Peyer's patch (tissue), 4 donors: ENCODE measurements at regions not wholly inside any gene's neighbourhood (a gene's known extent, or its start where the extent isn't known, plus 50 kb on each side); places are given as distances from the start of the nearest gene placed in this dataset.

Experiments used
- DNase-seq, 3 donors: peaks; one replicate each; pipeline ENCODE4 v3.0.0-alpha.2; 2017 to 2019
- H3K27ac ChIP-seq, 4 donors: fragments of 200-600 bp; sonication (generic); one replicate each; pipeline ENCODE4 v1.5.1; 2016 to 2019
- H3K27me3 ChIP-seq, 2 donors: fragments of 200-600 bp; sonication (generic); one replicate each; pipeline ENCODE4 v1.5.1; 2019
- H3K36me3 ChIP-seq, 3 donors: fragments of 200-600 bp; sonication (generic); one replicate each; pipeline ENCODE4 v1.5.1; 2016 to 2019
- H3K4me1 ChIP-seq, 4 donors: fragments of 200-600 bp; sonication (generic); one replicate each; pipeline ENCODE4 v1.5.1; 2016 to 2019
- H3K4me3 ChIP-seq, 4 donors: fragments of 200-600 bp; sonication (generic); 1 replicate in 3 of 4; 2 replicates in 1 of 4; pipeline ENCODE4 v1.5.1; 2016 to 2019; ENCODE audit warnings: mild to moderate bottlenecking in 1 of 4
- H3K9me3 ChIP-seq, 4 donors: fragments of 200-600 bp; sonication (generic); one replicate each; pipeline ENCODE4 v1.5.1; 2016 to 2019; ENCODE audit warnings: mild to moderate bottlenecking in 1 of 4
- POLR2A ChIP-seq, 2 donors: fragments of 450-650 bp; IDR thresholded peaks; one replicate each; pipeline ENCODE4 v1.5.1; 2017; ENCODE audit warnings: antibody characterized with exemption in 2 of 2, mild to moderate bottlenecking in 2 of 2, moderate library complexity in 2 of 2
- TF ChIP-seq, protein P1 (sequence below), 6 experiments: fragments of 450-650 bp in 4 of 6; fragments of 200-600 bp in 2 of 6; sonication (generic) in 1 of 6; IDR thresholded peaks; one replicate each; pipeline ENCODE4 v1.5.1; 2017 to 2019; ENCODE audit warnings: antibody characterized with exemption in 6 of 6, mild to moderate bottlenecking in 3 of 6, moderate library complexity in 1 of 6

DNA sequence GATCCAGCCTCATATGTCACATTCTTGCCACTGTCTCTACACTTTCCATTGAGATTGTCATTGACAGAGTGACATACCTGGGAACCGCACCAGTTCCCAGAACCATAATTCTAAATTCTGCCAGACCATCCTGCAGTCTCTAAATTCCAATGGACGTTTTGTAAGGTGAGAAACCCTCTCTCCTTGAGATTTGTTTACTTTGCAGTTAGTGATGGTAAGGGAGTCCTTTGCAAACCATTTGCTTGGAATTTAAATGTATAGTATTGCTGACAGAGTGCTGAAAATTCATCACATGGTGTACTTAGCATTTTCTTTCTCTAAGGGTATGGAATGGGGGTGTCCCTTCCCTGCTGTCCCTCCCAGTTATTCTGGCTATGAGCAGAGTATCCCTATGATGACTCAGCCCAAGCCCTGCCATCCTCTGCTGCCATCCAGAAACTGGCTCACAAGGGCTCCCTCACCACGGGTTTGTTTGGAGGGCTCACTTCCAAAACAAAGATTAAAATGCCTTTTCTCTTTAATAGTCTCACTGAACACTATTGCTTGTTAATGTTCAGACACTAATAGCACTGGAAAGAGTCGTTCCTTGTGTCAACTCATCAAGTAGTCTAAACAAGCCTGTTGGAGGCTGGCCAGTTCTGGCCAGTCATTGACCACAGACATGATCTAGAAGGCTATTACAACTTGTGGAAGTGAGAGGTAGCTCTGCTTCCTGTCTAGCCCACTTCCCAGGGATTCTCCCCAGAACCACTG, 129.0 kb upstream of the HMGA2 start:
- H3K27ac ChIP-seq = no peak overlapping the region
- H3K27me3 ChIP-seq = no peaks in the 10 kb centered on the region
- DNase-seq = peak in 1 of 3 donors; percentile 56
- H3K36me3 ChIP-seq = no peaks in the 10 kb centered on the region
- TF ChIP-seq, protein P1, sequence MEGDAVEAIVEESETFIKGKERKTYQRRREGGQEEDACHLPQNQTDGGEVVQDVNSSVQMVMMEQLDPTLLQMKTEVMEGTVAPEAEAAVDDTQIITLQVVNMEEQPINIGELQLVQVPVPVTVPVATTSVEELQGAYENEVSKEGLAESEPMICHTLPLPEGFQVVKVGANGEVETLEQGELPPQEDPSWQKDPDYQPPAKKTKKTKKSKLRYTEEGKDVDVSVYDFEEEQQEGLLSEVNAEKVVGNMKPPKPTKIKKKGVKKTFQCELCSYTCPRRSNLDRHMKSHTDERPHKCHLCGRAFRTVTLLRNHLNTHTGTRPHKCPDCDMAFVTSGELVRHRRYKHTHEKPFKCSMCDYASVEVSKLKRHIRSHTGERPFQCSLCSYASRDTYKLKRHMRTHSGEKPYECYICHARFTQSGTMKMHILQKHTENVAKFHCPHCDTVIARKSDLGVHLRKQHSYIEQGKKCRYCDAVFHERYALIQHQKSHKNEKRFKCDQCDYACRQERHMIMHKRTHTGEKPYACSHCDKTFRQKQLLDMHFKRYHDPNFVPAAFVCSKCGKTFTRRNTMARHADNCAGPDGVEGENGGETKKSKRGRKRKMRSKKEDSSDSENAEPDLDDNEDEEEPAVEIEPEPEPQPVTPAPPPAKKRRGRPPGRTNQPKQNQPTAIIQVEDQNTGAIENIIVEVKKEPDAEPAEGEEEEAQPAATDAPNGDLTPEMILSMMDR (IDR thresholded peaks at IDR 0.05) = no peak
- TF ChIP-seq POLR2A (IDR thresholded peaks at IDR 0.05) = no peak
- no peak overlapping the region for H3K4me3 ChIP-seq
- no peaks in the 10 kb centered on the region for H3K4me1 ChIP-seq
- H3K9me3 ChIP-seq = no peaks in the 10 kb centered on the region

DNA sequence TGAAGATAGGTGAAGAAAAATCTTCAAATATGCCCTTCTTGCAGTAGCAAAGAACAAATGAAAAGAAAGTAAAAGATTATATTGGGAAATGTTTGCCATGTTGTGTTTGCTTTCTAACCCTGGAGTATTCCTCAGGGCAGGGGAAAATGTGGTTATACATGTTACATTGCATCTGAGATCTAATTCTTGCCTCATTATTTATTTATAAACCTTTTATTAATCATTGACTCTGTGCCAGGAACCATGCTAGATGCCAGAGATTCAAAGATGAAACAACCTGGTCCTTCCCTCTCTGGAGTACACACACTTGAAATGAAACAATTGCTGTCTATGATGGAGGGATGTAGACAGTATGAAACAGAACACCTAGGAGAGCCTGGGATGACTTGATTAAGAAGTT, 128.1 kb upstream of the HMGA2 start:
- TF ChIP-seq, protein P1 (IDR thresholded peaks at IDR 0.05) = no peak
- TF ChIP-seq POLR2A (IDR thresholded peaks at IDR 0.05) = no peak
- no peaks in the 10 kb centered on the region for H3K27me3 ChIP-seq

DNA sequence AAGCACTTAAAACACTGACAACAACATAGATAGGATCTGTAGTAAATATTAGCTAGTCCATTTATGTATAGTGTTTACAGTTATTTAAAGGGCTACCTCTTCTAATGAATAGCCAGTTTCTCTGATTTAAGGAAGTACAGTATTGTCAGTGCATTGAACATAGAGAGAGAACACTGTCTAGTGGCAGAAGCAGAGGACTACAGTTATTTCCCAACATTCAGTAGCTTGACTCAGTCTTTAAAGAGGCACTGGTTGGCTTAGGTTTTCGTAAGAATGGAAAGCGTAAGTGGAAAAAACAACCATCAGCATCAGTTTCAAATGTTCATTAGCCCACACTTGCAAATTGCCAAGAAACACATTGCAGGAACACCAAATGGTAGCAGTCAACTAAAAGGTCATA, 125.0 kb upstream of the HMGA2 start:
- Histone ChIP-seq H3K4me3 (no peak overlapping the region), H3K27ac (no peak overlapping the region), H3K27me3 (no peaks in the 10 kb centered on the region), H3K9me3 (no peaks in the 10 kb centered on the region), H3K4me1 (no peaks in the 10 kb centered on the region), H3K36me3 (no peaks in the 10 kb centered on the region)
- DNase-seq = no peak
- no peak for TF ChIP-seq POLR2A (IDR thresholded peaks at IDR 0.05)
- TF ChIP-seq, protein P1 (IDR thresholded peaks at IDR 0.05) = peak in 3 of 6 experiments; percentile 15 to 23 (median 18)

More for the DNA sequence above, 128.1 kb upstream of the HMGA2 start:
- H3K27ac ChIP-seq = no peak overlapping the region
- H3K9me3 ChIP-seq = no peaks in the 10 kb centered on the region
- H3K36me3 ChIP-seq = no peaks in the 10 kb centered on the region
- H3K4me3 ChIP-seq = no peak overlapping the region
- no peak for DNase-seq
- no peaks in the 10 kb centered on the region for H3K4me1 ChIP-seq

DNA sequence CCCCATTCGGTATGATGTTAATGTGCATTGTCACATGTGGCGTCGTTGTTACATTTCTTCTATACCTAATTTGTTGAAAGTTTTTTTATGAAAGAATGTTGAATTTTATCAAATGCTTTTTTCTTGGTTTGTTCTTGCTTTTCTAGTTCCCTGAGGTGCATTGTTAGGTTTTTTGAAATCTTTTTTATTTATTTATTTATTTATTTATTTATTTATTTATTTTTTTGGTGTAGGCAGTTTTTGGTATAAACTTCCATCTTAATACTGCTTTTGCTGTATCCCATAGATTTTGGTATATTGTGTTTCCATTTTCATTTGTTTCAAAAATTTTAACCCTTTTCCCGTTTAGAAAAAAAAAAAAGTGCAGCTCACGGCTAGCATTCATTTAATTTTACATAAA, 121.1 kb upstream of the HMGA2 start:
- DNase-seq = no peak
- TF ChIP-seq POLR2A (IDR thresholded peaks at IDR 0.05) = no peak
- TF ChIP-seq, protein P1 (IDR thresholded peaks at IDR 0.05) = no peak
- H3K36me3 ChIP-seq = no peaks in the 10 kb centered on the region

DNA sequence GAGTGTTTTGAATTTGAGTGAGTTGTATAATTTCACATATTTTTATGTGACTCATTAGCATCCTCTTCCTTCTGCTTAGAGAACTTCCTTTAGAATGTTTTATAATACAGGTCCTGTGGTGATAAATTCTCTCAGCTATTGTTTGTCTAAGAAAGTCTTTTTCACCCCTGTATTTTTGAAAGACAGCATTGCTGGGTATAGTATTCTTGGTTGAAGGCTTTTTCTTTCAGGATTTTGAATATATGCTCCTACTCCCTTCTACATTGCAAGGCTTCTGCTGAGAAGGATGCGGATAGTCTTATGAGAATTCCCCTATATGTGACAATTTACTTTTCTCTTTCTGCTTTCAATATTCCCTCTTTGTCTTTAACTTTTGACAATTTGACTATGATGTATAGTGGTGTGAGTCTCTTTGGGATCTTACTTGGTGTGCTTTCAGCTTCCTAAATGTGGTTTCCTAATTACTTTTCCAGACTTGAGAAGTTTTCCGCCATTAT, 118.9 kb upstream of the HMGA2 start:
- Histone ChIP-seq H3K9me3 (no peaks in the 10 kb centered on the region), H3K36me3 (no peaks in the 10 kb centered on the region), H3K27ac (no peak overlapping the region), H3K4me3 (no peak overlapping the region), H3K27me3 (no peaks in the 10 kb centered on the region), H3K4me1 (no peaks in the 10 kb centered on the region)
- no peak for TF ChIP-seq POLR2A (IDR thresholded peaks at IDR 0.05)
- TF ChIP-seq, protein P1 (IDR thresholded peaks at IDR 0.05) = no peak
- DNase-seq = no peak

More for the DNA sequence above, 121.1 kb upstream of the HMGA2 start:
- no peaks in the 10 kb centered on the region for H3K4me1 ChIP-seq
- H3K9me3 ChIP-seq = no peaks in the 10 kb centered on the region
- H3K27me3 ChIP-seq = no peaks in the 10 kb centered on the region
- H3K27ac ChIP-seq = no peak overlapping the region
- H3K4me3 ChIP-seq = no peak overlapping the region
